Naive thymus-derived CD4-positive, alpha-beta T cell (primary cell): ENCODE measurements at regions not wholly inside any gene's neighbourhood (a gene's known extent, or its start where the extent isn't known, plus 50 kb on each side); places are given as distances from the start of the nearest gene placed in this dataset.

Experiments used
- ATAC-seq: fragments of 150-1000 bp; cut with Tn5 transposase; 2 replicates; pipeline ENCODE4 v1.10.0; 2021; ENCODE audit warnings: mild to moderate bottlenecking, moderate library complexity
- CTCF ChIA-PET: fragments of 350-600 bp; sonication (Branson Sonifier 250); formaldehyde crosslinking; loops from one replicate; lab custom pipeline; 2021; ENCODE audit warnings: antibody characterized with exemption; lab: Charles Lee
- POLR2A ChIA-PET: fragments of 350-600 bp; sonication (Branson Sonifier 250); formaldehyde crosslinking; loops from one replicate; lab custom pipeline; 2021; ENCODE audit warnings: antibody characterized with exemption, inconsistent platforms; lab: Charles Lee
- DNase-seq, 9 donors: peaks; one replicate each; pipeline versions ENCODE4 v3.0.0 to v3.0.0-alpha.2; 2020 to 2022; ENCODE audit warnings: mixed read lengths in 1 of 9
- H3K27ac ChIP-seq: one replicate; pipeline ENCODE4 v1.7.0; 2013; ENCODE audit warnings: mild to moderate bottlenecking, low read depth, low read length, moderate library complexity
- H3K27me3 ChIP-seq, 2 donors: one replicate each; pipeline ENCODE4 v1.7.0; 2013; ENCODE audit warnings: low read length in 2 of 2, mild to moderate bottlenecking in 2 of 2, moderate library complexity in 2 of 2; ENCODE audit not compliant: control insufficient read depth in 2 of 2, insufficient read depth in 2 of 2
- H3K36me3 ChIP-seq, 3 experiments: 1 replicate in 2 of 3; 2 replicates in 1 of 3; pipeline ENCODE4 v1.7.0; 2013; ENCODE audit warnings: low read length in 3 of 3, mild to moderate bottlenecking in 3 of 3, moderate library complexity in 1 of 3; ENCODE audit not compliant: insufficient read depth in 3 of 3, control insufficient read depth in 2 of 3
- H3K4me1 ChIP-seq, 2 donors: one replicate each; pipeline ENCODE4 v1.7.0; 2013; ENCODE audit warnings: low read length in 2 of 2, mild to moderate bottlenecking in 2 of 2, moderate library complexity in 1 of 2; ENCODE audit not compliant: control insufficient read depth in 2 of 2, insufficient read depth in 2 of 2
- H3K4me3 ChIP-seq: 2 replicates; pipeline ENCODE4 v1.7.0; 2013; ENCODE audit warnings: mild to moderate bottlenecking, low read length
- H3K9me3 ChIP-seq, 3 experiments: 1 replicate in 2 of 3; 2 replicates in 1 of 3; pipeline ENCODE4 v1.7.0; 2013; ENCODE audit warnings: low read length in 3 of 3; ENCODE audit not compliant: control insufficient read depth in 2 of 3
- H3K27ac Mint-ChIP-seq, 9 donors: one replicate each; pipeline ENCODE4 v1.8.0; 2020 to 2022; ENCODE audit warnings: mixed read lengths in 9 of 9, mild to moderate bottlenecking in 8 of 9, moderate library complexity in 5 of 9, inconsistent platforms in 2 of 9
- H3K27me3 Mint-ChIP-seq, 5 donors: one replicate each; pipeline ENCODE4 v1.8.0; 2021 to 2022; ENCODE audit warnings: mixed read lengths in 5 of 5, mild to moderate bottlenecking in 1 of 5
- H3K36me3 Mint-ChIP-seq, 5 donors: one replicate each; pipeline ENCODE4 v1.8.0; 2020 to 2022; ENCODE audit warnings: mixed read lengths in 5 of 5, mild to moderate bottlenecking in 3 of 5, inconsistent platforms in 1 of 5
- H3K4me1 Mint-ChIP-seq, 7 donors: one replicate each; pipeline ENCODE4 v1.8.0; 2020 to 2022; ENCODE audit warnings: mixed read lengths in 7 of 7, mild to moderate bottlenecking in 3 of 7, inconsistent platforms in 1 of 7
- H3K4me3 Mint-ChIP-seq, 10 donors: one replicate each; pipeline ENCODE4 v1.8.0; 2020 to 2022; ENCODE audit warnings: mild to moderate bottlenecking in 10 of 10, mixed read lengths in 10 of 10, moderate library complexity in 6 of 10, inconsistent platforms in 2 of 10
- H3K9me3 Mint-ChIP-seq, 11 donors: one replicate each; pipeline ENCODE4 v1.8.0; 2020 to 2022; ENCODE audit warnings: mixed read lengths in 11 of 11, mild to moderate bottlenecking in 4 of 11, inconsistent platforms in 1 of 11, moderate library complexity in 1 of 11
- intact Hi-C, 2 donors: fragments of 100-400 bp; cut with micrococcal nuclease; formaldehyde crosslinking; loops; one replicate each; pipeline ENCODE4 v1.15.1; 2023

DNA sequence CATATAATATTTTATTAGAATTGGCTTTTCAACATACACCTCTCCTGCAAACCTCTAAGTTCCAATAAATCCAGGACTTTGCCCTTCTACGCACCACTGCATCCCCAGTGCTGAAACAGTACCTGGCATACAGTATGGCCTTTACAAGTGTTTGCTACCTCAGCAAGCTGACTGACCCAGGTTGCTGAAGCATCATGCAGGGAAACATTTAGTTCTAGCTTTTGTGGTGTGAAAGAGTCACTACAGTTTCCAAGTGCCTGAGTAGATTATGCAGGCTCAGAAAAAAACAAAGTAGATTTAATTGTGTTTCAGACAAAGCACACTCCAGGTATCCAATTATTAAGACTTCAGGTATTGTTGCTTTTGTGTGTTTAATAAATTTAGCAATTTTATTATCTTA is 614.2 kb upstream of the NRSN1 start:
- no peaks in the 10 kb centered on the region for H3K27me3 ChIP-seq
- H3K4me3 ChIP-seq: no peak overlapping the region
- DNase-seq: no peak
- H3K9me3 ChIP-seq: no peaks in the 10 kb centered on the region
- H3K27ac Mint-ChIP-seq: no peak overlapping the region
- ChIA-PET POLR2A (no interaction called here), CTCF (no interaction called here)
- intact Hi-C loops: no loop called here
- no peaks in the 10 kb centered on the region for H3K36me3 Mint-ChIP-seq
- no peak overlapping the region for H3K4me3 Mint-ChIP-seq
- no peaks in the 10 kb centered on the region for H3K27me3 Mint-ChIP-seq
- no peaks in the 10 kb centered on the region for H3K4me1 Mint-ChIP-seq
- H3K36me3 ChIP-seq: no peaks in the 10 kb centered on the region
- no peaks in the 10 kb centered on the region for H3K4me1 ChIP-seq
- peaks cover 0 to 5% (median 0%) of the 10 kb centered on the region in 11 donors for H3K9me3 Mint-ChIP-seq
- ATAC-seq: no peak
- H3K27ac ChIP-seq: no peak overlapping the region

DNA sequence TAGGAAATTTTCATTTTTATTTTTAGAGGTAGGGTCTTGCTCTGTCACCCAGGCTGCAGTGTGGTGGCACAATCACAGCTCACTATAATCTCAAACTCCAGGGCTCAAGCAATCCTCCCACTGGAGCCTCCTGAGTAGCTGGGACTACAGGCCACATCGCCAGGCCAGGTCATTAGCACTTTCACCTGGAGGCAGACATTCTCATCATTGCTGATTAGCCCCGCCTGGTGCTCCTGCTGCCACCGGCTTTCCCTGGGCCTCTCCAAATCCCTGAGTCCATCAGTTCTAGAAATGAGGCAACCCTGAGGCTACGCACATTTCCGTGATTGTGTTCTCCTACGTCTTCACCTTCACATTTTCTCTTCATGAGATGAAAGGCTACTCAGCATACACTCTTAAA is 607.7 kb upstream of the NRSN1 start:
- H3K27me3 Mint-ChIP-seq: no peaks in the 10 kb centered on the region
- no peaks in the 10 kb centered on the region for H3K4me1 Mint-ChIP-seq
- Histone ChIP-seq H3K27me3 (no peaks in the 10 kb centered on the region), H3K27ac (no peak overlapping the region), H3K4me3 (no peak overlapping the region), H3K4me1 (no peaks in the 10 kb centered on the region), H3K36me3 (no peaks in the 10 kb centered on the region), H3K9me3 (no peaks in the 10 kb centered on the region)
- H3K36me3 Mint-ChIP-seq: no peaks in the 10 kb centered on the region
- ChIA-PET CTCF (no interaction called here), POLR2A (no interaction called here)
- DNase-seq (no peak), ATAC-seq (no peak)
- intact Hi-C loops: no loop called here
- no peaks in the 10 kb centered on the region for H3K9me3 Mint-ChIP-seq
- no peak overlapping the region for H3K4me3 Mint-ChIP-seq
- no peak overlapping the region for H3K27ac Mint-ChIP-seq

DNA sequence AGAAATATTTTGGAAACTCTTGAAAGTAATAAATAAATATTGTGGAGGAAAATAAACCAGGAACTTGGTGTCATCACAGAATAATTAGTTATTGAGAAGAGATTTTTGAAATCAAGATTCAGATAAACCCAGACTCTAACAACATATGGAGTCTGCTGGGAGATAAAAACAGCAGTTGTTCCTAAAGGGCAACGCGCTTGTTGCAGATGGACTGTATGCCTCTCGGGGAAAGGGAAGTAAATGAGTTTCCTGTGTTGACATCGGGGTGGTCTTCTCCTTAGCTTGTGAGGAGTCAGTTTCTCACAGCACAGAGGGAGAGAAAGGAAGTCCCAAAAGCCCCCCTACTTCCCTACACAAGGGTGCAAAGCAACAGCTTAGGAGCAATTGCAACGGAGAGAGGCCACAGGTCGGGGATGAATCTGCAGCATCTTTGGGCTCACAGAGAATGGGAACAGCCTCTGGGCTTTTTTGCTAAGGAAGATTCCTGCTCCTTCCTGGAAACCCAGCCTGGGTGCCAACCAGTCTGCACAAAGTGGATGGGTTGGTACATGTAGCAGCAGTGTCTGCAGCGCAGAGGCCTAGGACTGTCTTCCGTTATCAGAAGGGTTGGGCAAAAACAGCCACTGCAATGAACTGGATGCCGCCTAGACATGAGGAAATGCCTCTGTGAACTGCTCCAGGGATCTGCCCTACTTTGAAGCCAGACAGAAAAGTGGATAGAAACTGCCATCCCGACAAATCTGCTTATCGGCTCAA is 603.0 kb upstream of the NRSN1 start:
- H3K27me3 Mint-ChIP-seq: peaks cover 0 to 5% (median 0%) of the 10 kb centered on the region in 5 donors
- Histone ChIP-seq H3K27ac (no peak overlapping the region), H3K27me3 (no peaks in the 10 kb centered on the region), H3K4me3 (no peak overlapping the region), H3K4me1 (no peaks in the 10 kb centered on the region), H3K36me3 (no peaks in the 10 kb centered on the region), H3K9me3 (no peaks in the 10 kb centered on the region)
- no peaks in the 10 kb centered on the region for H3K36me3 Mint-ChIP-seq
- peaks cover 0 to 5% (median 0%) of the 10 kb centered on the region in 11 donors for H3K9me3 Mint-ChIP-seq
- H3K4me3 Mint-ChIP-seq: no peak overlapping the region
- intact Hi-C loops: no loop called here
- no peak for DNase-seq
- ATAC-seq: no peak
- no peaks in the 10 kb centered on the region for H3K4me1 Mint-ChIP-seq
- CTCF ChIA-PET: no interaction called here
- POLR2A ChIA-PET: no interaction called here
- no peak overlapping the region for H3K27ac Mint-ChIP-seq

DNA sequence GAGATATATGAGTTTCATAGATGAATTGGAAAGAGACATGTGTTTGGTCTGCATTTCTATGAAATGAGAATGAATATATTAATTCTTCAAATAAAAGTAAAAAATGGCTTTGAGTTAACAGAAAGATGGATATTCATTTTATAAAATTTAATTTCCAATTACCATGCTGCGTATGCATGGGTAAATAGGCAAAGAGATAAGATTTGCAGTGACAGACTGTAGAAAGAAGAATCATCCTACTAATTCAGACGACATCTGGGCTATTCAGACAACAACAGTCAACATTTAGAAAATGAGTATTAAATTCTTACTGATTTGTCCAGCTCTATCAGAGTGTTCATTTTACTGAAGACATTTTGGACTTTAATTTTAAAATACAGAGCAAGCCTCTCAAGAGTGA is 602.2 kb upstream of the NRSN1 start:
- no peaks in the 10 kb centered on the region for H3K27me3 ChIP-seq
- no peaks in the 10 kb centered on the region for H3K9me3 ChIP-seq
- intact Hi-C loops: no loop called here
- H3K4me3 ChIP-seq: no peak overlapping the region
- ATAC-seq (no peak), DNase-seq (no peak)
- CTCF ChIA-PET: no interaction called here
- no peaks in the 10 kb centered on the region for H3K4me1 ChIP-seq
- H3K27me3 Mint-ChIP-seq: peaks cover 0 to 5% (median 0%) of the 10 kb centered on the region in 5 donors
- no peaks in the 10 kb centered on the region for H3K36me3 Mint-ChIP-seq
- no peak overlapping the region for H3K27ac Mint-ChIP-seq
- H3K36me3 ChIP-seq: no peaks in the 10 kb centered on the region
- POLR2A ChIA-PET: no interaction called here
- no peaks in the 10 kb centered on the region for H3K4me1 Mint-ChIP-seq
- no peak overlapping the region for H3K27ac ChIP-seq
- H3K4me3 Mint-ChIP-seq: no peak overlapping the region
- peaks cover 0 to 5% (median 0%) of the 10 kb centered on the region in 11 donors for H3K9me3 Mint-ChIP-seq

DNA sequence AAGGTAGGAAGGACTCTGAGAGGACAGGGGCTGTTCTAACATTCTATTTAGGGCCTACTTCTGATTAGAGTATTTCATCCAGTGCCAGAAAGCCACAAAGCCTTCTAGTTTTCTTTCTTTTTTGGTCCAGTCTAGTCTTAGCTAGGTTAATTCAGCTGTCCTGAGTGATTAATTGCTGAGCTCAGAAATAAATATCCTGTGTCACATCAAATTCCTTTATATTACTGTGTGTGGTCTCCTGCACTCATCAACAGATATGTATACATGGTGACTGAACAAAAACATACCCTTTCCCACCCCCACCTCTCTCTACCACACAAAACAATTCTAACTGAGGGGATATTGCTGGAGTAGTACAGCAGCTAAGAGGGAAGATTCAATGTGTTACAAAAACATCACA is 601.5 kb upstream of the NRSN1 start:
- Mint-ChIP-seq H3K36me3 (no peaks in the 10 kb centered on the region), H3K4me3 (no peak overlapping the region), H3K9me3 (peaks cover 0 to 5% (median 0%) of the 10 kb centered on the region in 11 donors), H3K27me3 (peaks cover 0 to 5% (median 0%) of the 10 kb centered on the region in 5 donors), H3K4me1 (no peaks in the 10 kb centered on the region), H3K27ac (no peak overlapping the region)
- no peaks in the 10 kb centered on the region for H3K9me3 ChIP-seq
- no peak overlapping the region for H3K4me3 ChIP-seq
- POLR2A ChIA-PET: no interaction called here
- intact Hi-C loops: no loop called here
- H3K27me3 ChIP-seq: no peaks in the 10 kb centered on the region
- CTCF ChIA-PET: no interaction called here
- no peak for ATAC-seq
- DNase-seq: no peak
- no peak overlapping the region for H3K27ac ChIP-seq
- H3K36me3 ChIP-seq: no peaks in the 10 kb centered on the region
- H3K4me1 ChIP-seq: no peaks in the 10 kb centered on the region

DNA sequence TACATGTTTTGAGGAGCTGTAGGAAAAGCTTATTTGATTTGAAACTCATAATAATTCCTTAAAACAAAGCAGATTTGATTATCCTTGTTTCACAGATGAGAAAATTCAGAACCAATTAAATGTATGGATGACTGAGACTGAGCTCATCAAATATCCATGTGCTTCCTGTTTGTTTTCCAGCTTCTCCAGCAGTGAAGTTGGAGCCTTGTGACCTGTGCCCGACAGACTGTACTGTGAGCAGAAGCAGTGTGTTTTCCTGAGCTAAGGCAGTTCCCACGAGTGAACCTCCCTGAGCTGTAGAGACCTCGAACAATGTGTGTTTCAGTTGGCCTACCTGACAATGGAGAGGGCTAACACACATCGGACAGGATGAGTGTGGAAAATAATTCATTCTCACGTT is 599.5 kb upstream of the NRSN1 start:
- H3K27ac Mint-ChIP-seq: no peak overlapping the region
- no peak overlapping the region for H3K4me3 Mint-ChIP-seq
- Histone ChIP-seq H3K27me3 (no peaks in the 10 kb centered on the region), H3K36me3 (no peaks in the 10 kb centered on the region), H3K27ac (no peak overlapping the region), H3K4me1 (no peaks in the 10 kb centered on the region), H3K4me3 (no peak overlapping the region), H3K9me3 (no peaks in the 10 kb centered on the region)
- H3K9me3 Mint-ChIP-seq: peaks cover 0 to 10% (median 1%) of the 10 kb centered on the region in 11 donors
- DNase-seq (no peak), ATAC-seq (no peak)
- CTCF ChIA-PET: no interaction called here
- peaks cover 0 to 5% (median 0%) of the 10 kb centered on the region in 5 donors for H3K27me3 Mint-ChIP-seq
- H3K36me3 Mint-ChIP-seq: no peaks in the 10 kb centered on the region
- intact Hi-C loops: no loop called here
- POLR2A ChIA-PET: no interaction called here
- H3K4me1 Mint-ChIP-seq: no peaks in the 10 kb centered on the region

DNA sequence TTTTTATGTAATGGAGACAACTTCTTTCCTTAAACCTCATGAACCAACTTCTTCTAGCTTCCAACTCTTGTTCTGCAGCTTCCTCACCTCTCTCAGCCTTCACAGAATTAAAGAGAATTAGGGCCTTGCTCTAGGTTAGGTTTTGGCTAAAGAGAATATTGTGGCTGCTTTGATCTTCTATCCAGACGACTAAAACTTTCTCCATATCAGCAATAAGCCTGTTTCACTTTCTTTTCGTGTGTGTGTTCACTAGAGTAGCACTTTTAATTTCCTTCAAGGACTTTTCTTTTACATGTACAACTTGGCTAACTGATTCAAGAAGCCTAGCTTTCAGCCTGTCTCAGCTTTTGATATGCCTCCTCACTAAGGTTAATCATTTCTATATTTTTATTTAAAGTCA is 596.1 kb upstream of the NRSN1 start:
- ChIA-PET POLR2A (no interaction called here), CTCF (no interaction called here)
- Mint-ChIP-seq H3K9me3 (peaks cover 0 to 10% (median 1%) of the 10 kb centered on the region in 11 donors), H3K27me3 (peaks cover 0 to 5% (median 0%) of the 10 kb centered on the region in 5 donors), H3K27ac (no peak overlapping the region), H3K36me3 (no peaks in the 10 kb centered on the region), H3K4me1 (no peaks in the 10 kb centered on the region), H3K4me3 (peak overlapping the region in 1 of 10 donors; percentile 29)
- no peak for ATAC-seq
- intact Hi-C loops: no loop called here
- H3K4me3 ChIP-seq: no peak overlapping the region
- H3K27ac ChIP-seq: no peak overlapping the region
- H3K9me3 ChIP-seq: no peaks in the 10 kb centered on the region
- DNase-seq: no peak
- H3K27me3 ChIP-seq: no peaks in the 10 kb centered on the region
- no peaks in the 10 kb centered on the region for H3K36me3 ChIP-seq
- no peaks in the 10 kb centered on the region for H3K4me1 ChIP-seq
